Hematopoietic multipotent progenitor cell treated with erythropoietin and hydrocortisone succinate and interleukin-3 and kit ligand, for 8 days (in vitro differentiated cells): ENCODE measurements at regions not wholly inside any gene's neighbourhood (a gene's known extent, or its start where the extent isn't known, plus 50 kb on each side); places are given as distances from the start of the nearest gene placed in this dataset.
"Not testable (repeated sequence)": the region's sequence is repeated elsewhere in the genome, so short reads cannot be mapped to it uniquely, and the experiment has no call there.

Experiments used
- DNase-seq: peaks from one replicate; pipeline ENCODE4 v3.0.0-alpha.2; 2015

DNA sequence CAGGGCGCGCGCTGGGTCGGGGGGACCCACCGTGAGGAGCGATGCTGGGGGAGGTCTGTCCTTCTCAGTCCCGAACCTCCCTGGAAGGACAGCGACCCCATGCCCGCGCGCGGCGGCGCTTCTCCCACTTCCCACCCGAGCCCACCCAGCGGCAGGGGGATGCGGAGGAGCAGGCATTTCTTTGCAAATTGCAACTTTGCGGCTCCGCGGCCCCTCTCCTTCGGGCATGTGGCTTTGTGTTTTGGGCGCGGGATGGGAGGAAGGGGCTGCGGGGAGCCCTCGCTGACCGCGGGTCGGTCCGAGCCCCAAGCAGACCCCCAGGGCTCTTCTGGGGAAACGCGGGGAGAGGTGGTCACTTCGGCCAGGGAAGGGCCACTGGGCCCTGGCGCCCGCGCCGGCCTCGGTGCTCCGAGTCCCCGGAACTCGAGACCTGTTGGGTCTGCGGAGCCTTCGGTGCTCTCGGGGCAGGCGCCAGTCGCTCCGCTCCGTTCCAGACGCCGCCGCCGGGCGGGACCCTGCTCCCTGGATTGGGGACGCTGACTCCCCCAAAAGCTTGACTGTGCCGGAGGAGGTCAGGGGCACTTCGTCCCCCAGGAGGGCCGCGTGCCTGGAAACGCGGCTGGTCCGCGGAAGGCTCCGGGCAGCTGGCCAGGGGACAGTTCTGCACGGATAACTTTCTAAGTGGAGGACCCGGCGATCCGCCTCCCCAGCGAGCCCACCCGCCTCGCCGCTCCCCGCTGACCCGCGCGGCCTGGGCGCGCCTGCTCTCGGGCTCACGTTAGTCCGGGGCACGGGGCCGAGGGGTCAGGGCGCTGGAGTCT lies 164.2 kb upstream of the DPP6 start:
- no peak for DNase-seq

GRCh38 chr7:153891990-153892389 lies 160.2 kb upstream of the DPP6 start:
- DNase-seq = no peak

GRCh38 chr7:153902862-153903261 lies 149.3 kb upstream of the DPP6 start:
- DNase-seq = no peak

GRCh38 chr7:153912211-153912610 lies 140.0 kb upstream of the DPP6 start:
- no peak for DNase-seq

DNA sequence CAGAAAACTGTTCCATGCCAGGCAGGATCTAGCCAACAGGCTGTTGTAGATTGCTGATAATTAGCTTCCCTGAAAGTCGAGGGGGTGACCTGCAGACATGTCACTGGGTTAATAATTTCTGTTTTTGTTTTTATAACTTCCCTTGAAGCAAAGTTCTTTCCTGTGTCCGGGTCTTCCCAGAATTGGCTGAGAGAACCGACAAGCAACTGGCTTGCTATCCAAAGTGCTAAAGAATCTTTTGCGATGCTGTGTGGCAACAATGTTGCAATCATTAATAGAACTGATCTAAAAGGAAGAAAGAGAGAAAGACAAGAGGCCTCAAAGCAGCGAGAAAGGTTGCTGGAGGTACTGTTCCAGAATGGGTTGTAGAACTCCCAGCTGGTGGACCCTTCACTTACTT lies 132.1 kb upstream of the DPP6 start:
- no peak for DNase-seq

- no peak for DNase-seq
These were observed 131.3 kb upstream of the DPP6 start for GRCh38 chr7:153920897-153921296.

GRCh38 chr7:153921408-153921807 lies 130.8 kb upstream of the DPP6 start:
- DNase-seq = no peak

GRCh38 chr7:153930696-153931095 lies 121.5 kb upstream of the DPP6 start:
- DNase-seq = no peak

DNA sequence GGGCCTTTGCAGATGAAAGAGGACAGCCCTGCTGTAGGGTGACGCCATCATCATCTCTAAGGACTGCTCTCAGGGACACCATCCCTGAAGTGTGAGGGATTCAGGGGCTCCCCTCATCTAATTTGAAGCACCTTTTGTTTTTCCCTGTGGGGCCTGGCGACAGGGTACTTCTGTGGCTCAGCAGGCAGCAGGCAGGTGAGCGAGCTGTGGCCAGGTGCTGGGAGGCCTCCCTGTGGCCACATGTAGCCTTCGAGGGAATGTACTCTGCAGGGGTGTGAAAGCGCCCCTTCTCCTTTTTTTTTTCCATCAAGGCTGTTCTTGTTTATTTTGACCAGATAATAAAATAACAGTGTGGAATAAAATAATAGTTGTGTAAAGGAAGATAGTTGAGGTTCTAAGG lies 118.2 kb upstream of the DPP6 start:
- no peak for DNase-seq

GRCh38 chr7:153934629-153935028 lies 117.6 kb upstream of the DPP6 start:
- DNase-seq = no peak

DNA sequence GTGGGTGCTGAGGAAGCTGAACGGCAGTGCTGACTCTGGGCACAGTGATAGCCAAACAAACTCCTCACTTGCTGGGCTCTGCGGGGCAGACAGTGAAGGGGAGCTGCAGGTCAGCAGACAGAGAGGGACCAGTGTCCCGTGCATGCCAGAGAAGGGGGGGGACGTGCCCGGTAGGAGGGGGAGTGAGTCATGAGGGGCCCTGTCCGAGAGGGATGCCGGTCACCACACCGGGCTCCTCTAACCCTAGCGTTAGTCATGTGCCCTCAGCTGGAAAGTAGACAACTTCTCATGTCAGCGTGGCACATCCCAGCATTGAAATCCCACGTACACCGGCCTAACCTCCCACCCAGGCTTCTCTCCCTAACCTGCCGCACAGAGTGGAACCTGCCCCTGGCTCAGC lies 117.1 kb upstream of the DPP6 start:
- no peak for DNase-seq

- DNase-seq = no peak
These were observed 113.7 kb upstream of the DPP6 start for GRCh38 chr7:153938451-153938850.

DNA sequence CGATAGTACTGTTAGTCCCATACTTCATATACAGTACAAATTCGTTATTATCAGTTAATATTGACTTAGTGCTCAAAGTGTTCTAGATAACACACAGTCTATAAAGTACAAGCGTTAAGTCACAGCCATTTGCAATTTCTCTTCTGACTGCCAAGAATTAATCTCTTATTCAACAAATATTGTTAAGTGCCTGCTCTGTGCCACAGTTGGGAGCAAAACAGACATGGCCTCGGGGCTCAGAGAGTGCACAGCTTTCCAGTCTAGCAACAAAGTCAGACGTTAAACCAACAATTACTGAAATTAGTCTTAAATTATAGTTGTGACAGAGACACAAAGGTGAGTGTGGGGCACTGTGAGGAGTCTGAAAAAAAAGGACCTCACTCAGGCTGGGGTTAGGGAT lies 113.0 kb upstream of the DPP6 start:
- DNase-seq = no peak

DNA sequence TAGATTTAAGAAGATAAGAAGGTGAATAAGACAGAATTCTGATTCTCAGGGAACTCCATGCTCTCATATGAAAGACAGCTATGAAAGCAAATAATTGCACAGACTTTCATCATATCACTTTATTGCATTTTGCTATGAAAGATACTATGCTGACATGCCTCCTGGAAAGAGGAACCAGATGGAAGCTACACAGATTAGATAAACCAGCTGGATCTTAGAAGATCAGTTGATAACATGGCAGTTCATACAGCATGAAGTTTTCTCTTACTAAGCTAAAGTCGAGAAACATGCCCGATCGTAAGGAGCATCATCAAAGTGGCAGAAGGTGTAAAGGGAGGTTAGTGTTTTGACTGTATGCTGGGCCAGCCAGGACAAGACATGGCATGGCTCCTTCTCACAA lies 112.5 kb upstream of the DPP6 start:
- DNase-seq = no peak

GRCh38 chr7:153941061-153941460 lies 111.1 kb upstream of the DPP6 start:
- DNase-seq = no peak

- no peak for DNase-seq
These were observed 110.2 kb upstream of the DPP6 start for GRCh38 chr7:153942036-153942435.

DNA sequence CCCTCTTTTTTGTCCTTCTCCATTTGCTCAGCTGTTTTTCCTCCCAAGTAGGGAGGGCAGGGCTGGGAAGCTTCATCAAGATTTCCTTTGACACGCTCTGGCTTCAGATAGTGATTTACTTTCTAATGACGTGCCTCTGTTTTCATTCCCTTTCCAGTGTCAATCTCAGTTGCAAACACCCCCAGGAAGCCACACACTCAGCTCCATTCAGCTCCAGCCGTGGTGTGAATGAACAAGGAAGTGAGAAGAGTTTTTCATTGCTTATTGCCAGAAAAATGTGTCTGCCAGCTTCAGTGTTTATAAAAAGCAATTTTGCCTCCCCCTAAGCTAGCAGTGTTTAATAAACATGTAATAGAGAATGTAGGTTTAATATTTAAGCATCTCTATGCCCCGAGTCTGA lies 108.7 kb upstream of the DPP6 start:
- no peak for DNase-seq

DNA sequence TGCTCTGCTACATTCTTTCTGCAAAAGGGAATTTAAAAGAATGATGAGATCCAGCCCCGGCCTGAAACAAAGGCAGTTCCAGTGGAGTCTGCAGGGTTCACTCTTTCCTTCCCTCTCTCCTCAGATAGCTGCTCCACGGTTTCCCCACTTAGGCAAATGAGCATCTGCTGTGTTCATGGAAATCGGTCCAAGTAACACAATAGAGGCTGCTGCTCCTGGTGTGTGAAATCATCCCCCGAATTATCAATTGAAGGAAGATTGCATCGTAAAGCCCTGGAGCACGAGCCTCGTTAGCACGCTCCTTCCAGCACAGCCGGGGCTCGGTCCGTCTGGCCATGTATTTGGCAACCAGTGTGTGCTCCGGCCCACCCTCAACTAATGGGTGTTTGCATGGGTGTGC lies 108.3 kb upstream of the DPP6 start:
- no peak for DNase-seq

DNA sequence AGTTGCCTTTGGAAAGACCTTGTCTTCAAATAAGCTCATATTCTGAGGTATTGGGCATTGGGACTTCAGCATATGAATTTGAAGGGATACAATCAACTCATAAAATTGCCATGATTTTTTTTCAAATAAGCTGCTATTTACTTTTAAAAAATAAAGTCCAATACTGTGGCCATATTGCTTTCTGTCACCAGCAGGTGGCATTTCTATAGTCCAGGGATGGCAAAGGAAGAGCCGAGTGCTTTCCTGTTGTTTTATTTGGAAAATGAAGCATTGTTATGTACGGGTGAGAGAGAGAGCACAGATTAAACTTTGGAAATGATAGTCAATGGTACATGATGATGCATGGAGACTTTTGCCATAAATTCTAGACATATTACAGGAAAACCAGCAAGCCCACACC lies 104.1 kb upstream of the DPP6 start:
- no peak for DNase-seq

DNA sequence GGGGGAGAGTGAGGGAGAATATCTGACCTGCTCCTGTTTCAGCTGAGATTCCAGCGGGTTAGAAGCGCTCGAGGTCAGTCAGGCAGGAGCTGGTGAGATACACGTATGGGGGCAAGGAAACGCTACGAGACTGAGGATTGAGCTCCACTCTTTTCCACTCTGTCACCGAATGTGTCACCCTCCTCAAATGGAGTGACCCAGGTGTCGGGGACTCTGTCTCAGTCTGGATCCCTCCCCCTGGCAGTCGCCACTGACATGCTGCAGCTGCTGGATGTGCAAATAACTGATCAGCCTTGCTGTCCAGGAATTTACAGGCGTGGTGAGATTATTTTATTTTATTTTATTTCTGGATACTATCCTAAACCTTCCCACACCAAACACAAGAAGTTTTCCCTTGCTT lies 100.9 kb upstream of the DPP6 start:
- DNase-seq = no peak

DNA sequence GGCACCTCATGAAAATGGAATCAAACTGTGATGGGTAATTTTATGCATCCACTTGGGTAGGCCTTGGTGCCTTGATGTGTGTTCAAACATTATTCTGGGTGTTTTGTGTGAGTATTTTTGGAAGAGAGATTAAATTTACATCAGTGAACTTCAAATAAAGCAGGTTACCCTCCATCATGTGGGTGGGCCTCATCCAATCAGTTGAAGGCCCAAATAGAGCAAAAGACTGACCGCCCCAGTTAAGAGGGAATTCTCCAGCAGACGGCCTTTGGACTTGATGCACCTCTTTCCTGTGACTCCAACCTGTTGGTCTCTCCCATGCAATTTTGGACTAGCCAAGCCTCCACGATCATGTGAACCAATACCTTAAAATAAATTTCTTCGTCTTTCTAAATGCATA lies 97.7 kb upstream of the DPP6 start:
- no peak for DNase-seq

DNA sequence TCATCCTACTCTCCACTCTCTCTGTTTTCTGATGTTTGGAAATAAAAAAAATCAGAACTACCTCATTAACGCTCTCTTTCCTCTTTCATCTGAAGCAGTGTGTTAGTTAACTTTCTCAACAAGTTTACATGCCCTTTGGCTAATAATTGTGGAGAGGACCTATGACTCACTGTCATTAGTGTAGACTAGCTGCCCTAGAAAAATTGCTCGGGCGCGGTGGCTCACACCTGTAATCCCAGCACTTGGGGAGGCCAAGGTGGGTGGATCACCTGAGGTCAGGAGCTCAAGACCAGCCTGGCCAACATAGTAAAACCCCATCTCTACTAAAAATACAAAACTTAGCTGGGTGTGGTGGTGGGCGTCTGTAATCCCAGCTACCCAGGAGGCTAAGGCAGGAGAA lies 94.5 kb upstream of the DPP6 start:
- not testable (repeated sequence) for DNase-seq

- not testable (repeated sequence) for DNase-seq
These were observed 93.8 kb upstream of the DPP6 start for GRCh38 chr7:153958381-153958780.

- not testable (repeated sequence) for DNase-seq
These were observed 93.4 kb upstream of the DPP6 start for GRCh38 chr7:153958789-153959188.

GRCh38 chr7:153964481-153965112 lies 87.6 kb upstream of the DPP6 start:
- not testable (repeated sequence) for DNase-seq
